ENCODE measurements at regions not wholly inside any gene's neighbourhood (a gene's known extent, or its start where the extent isn't known, plus 50 kb on each side); places are given as distances from the start of the nearest gene placed in this dataset.

- TF ChIP-seq CREB1 (IDR thresholded peaks at IDR 0.05; ENCODE audit: low read depth) (no peak), REST (IDR thresholded peaks at IDR 0.05; ENCODE audit: low read depth) (no peak), EP300 (IDR thresholded peaks at IDR 0.05; ENCODE audit: borderline replicate concordance) (no peak), ZBTB7A (IDR thresholded peaks at IDR 0.05; ENCODE audit: low read depth) (no peak), TAF1 (IDR thresholded peaks at IDR 0.05; ENCODE audit: low read depth) (no peak), FOXM1 (IDR thresholded peaks at IDR 0.05; ENCODE audit: borderline replicate concordance, low read depth) (no peak), USF1 (IDR thresholded peaks at IDR 0.05) (no peak), MAX (IDR thresholded peaks at IDR 0.05) (no peak)
Measured at GRCh38 chr9:109584205-109584604, 86.1 kb upstream of the PTPN3 start.
